ENCODE measurements at regions not wholly inside any gene's neighbourhood (a gene's known extent, or its start where the extent isn't known, plus 50 kb on each side); places are given as distances from the start of the nearest gene placed in this dataset.

DNA sequence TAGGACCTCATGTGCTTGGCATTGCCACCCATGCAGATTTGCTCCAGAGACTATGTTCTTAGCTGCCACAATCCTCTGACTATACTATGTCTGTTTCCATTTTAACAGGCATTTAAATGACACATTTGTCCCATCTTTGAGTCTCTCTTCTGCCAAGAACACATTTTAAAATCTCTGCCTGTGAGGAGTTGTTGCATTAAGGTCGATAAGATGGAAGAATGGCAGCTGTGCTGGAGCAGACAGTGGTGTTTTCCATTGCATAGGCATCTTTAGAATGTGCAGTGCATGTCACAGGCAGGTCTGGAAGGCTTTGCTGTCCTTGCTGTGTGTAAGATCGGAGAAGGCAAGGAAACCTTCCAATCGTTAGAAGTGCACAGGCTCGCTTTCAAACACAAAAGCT lies 70.9 kb upstream of the CELF2 start:
- H3K27ac ChIP-seq (ENCODE audit: low read depth in 1 of 2, low read length in 2 of 2), result no peak overlapping the region
- peaks cover 0 to 4% (median 0%) of the 10 kb centered on the region in 4 donors for H3K27me3 ChIP-seq (ENCODE audit: control insufficient read depth in 4 of 4, insufficient read depth in 4 of 4, low read length in 3 of 4)
- no peak overlapping the region for H3K9ac ChIP-seq (ENCODE audit: low read depth in 1 of 2, low read length in 2 of 2)
- no peaks in the 10 kb centered on the region for H3K4me1 ChIP-seq (ENCODE audit: control insufficient read depth in 4 of 4, insufficient read depth in 4 of 4, low read length in 3 of 4)
- TF ChIP-seq RAD21 (IDR thresholded peaks at IDR 0.05) (no peak), FOXA1 (IDR thresholded peaks at IDR 0.05) (no peak), HNF4A (conservative IDR thresholded peaks at IDR 0.05) (no peak), FOXA2 (IDR thresholded peaks at IDR 0.05) (no peak), GABPA (IDR thresholded peaks at IDR 0.05 in 1 of 2, conservative IDR thresholded peaks at IDR 0.05 in 1 of 2) (no peak), SP1 (IDR thresholded peaks at IDR 0.05) (no peak), RXRA (IDR thresholded peaks at IDR 0.05) (no peak), JUND (IDR thresholded peaks at IDR 0.05) (no peak), HNF4G (IDR thresholded peaks at IDR 0.05) (no peak), TAF1 (conservative IDR thresholded peaks at IDR 0.05) (no peak)
- TF ChIP-seq, protein P1, sequence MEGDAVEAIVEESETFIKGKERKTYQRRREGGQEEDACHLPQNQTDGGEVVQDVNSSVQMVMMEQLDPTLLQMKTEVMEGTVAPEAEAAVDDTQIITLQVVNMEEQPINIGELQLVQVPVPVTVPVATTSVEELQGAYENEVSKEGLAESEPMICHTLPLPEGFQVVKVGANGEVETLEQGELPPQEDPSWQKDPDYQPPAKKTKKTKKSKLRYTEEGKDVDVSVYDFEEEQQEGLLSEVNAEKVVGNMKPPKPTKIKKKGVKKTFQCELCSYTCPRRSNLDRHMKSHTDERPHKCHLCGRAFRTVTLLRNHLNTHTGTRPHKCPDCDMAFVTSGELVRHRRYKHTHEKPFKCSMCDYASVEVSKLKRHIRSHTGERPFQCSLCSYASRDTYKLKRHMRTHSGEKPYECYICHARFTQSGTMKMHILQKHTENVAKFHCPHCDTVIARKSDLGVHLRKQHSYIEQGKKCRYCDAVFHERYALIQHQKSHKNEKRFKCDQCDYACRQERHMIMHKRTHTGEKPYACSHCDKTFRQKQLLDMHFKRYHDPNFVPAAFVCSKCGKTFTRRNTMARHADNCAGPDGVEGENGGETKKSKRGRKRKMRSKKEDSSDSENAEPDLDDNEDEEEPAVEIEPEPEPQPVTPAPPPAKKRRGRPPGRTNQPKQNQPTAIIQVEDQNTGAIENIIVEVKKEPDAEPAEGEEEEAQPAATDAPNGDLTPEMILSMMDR (IDR thresholded peaks at IDR 0.05; ENCODE audit: low read depth, low read length, missing input control), result no peak
- TF ChIP-seq, protein P2, sequence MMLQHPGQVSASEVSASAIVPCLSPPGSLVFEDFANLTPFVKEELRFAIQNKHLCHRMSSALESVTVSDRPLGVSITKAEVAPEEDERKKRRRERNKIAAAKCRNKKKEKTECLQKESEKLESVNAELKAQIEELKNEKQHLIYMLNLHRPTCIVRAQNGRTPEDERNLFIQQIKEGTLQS (IDR thresholded peaks at IDR 0.05), result no peak
- TF ChIP-seq, protein P3, sequence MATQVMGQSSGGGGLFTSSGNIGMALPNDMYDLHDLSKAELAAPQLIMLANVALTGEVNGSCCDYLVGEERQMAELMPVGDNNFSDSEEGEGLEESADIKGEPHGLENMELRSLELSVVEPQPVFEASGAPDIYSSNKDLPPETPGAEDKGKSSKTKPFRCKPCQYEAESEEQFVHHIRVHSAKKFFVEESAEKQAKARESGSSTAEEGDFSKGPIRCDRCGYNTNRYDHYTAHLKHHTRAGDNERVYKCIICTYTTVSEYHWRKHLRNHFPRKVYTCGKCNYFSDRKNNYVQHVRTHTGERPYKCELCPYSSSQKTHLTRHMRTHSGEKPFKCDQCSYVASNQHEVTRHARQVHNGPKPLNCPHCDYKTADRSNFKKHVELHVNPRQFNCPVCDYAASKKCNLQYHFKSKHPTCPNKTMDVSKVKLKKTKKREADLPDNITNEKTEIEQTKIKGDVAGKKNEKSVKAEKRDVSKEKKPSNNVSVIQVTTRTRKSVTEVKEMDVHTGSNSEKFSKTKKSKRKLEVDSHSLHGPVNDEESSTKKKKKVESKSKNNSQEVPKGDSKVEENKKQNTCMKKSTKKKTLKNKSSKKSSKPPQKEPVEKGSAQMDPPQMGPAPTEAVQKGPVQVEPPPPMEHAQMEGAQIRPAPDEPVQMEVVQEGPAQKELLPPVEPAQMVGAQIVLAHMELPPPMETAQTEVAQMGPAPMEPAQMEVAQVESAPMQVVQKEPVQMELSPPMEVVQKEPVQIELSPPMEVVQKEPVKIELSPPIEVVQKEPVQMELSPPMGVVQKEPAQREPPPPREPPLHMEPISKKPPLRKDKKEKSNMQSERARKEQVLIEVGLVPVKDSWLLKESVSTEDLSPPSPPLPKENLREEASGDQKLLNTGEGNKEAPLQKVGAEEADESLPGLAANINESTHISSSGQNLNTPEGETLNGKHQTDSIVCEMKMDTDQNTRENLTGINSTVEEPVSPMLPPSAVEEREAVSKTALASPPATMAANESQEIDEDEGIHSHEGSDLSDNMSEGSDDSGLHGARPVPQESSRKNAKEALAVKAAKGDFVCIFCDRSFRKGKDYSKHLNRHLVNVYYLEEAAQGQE (IDR thresholded peaks at IDR 0.05), result no peak
- WGBS, result 71% methylated on average over 4 of the region's 4 CpGs
- no peaks in the 10 kb centered on the region for H3K36me3 ChIP-seq (ENCODE audit: control insufficient read depth in 4 of 4, insufficient read depth in 3 of 4, low read depth in 1 of 4, low read length in 3 of 4)
- no peak overlapping the region for H3K4me3 ChIP-seq (ENCODE audit: low read depth in 1 of 3, low read length in 3 of 3)
- H3K9me3 ChIP-seq (ENCODE audit: control insufficient read depth in 4 of 4, low read length in 3 of 4), result peaks cover 0 to 5% (median 2%) of the 10 kb centered on the region in 4 donors
- DNase-seq (ENCODE audit: low spot score), result no peak

DNA sequence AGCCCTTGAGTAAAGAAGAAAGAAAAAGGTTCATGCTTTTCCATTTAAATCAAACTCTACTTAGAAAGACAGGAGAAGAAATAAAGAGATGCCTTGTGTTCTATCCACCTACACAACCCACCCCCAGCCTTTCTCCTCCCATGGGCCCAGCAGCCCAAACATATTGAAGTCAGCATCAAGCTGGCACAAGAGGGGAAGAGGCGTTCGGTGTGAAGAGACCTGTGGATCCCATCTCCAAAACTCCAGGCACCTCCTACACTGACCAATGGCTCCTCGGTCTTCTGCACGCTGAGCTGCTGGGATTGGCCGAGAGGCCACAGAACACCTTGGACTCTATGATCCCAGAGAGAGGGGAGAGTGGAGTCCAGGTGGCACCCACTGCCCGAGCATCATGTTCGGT lies 66.0 kb upstream of the CELF2 start:
- WGBS, result 94% methylated on average over 7 of the region's 7 CpGs
- H3K27me3 ChIP-seq (ENCODE audit: control insufficient read depth in 4 of 4, insufficient read depth in 4 of 4, low read length in 3 of 4), result no peaks in the 10 kb centered on the region
- H3K4me3 ChIP-seq (ENCODE audit: low read depth in 1 of 3, low read length in 3 of 3), result no peak overlapping the region
- no peak for DNase-seq (ENCODE audit: low spot score)
- no peaks in the 10 kb centered on the region for H3K36me3 ChIP-seq (ENCODE audit: control insufficient read depth in 4 of 4, insufficient read depth in 3 of 4, low read depth in 1 of 4, low read length in 3 of 4)
- H3K9ac ChIP-seq (ENCODE audit: low read depth in 1 of 2, low read length in 2 of 2), result no peak overlapping the region
- no peak for TF ChIP-seq SP1 (IDR thresholded peaks at IDR 0.05)
- no peak for TF ChIP-seq EGR1 (IDR thresholded peaks at IDR 0.05; ENCODE audit: low read depth in 2 of 2)
- no peak for TF ChIP-seq JUND (IDR thresholded peaks at IDR 0.05)
- TF ChIP-seq, protein P4, sequence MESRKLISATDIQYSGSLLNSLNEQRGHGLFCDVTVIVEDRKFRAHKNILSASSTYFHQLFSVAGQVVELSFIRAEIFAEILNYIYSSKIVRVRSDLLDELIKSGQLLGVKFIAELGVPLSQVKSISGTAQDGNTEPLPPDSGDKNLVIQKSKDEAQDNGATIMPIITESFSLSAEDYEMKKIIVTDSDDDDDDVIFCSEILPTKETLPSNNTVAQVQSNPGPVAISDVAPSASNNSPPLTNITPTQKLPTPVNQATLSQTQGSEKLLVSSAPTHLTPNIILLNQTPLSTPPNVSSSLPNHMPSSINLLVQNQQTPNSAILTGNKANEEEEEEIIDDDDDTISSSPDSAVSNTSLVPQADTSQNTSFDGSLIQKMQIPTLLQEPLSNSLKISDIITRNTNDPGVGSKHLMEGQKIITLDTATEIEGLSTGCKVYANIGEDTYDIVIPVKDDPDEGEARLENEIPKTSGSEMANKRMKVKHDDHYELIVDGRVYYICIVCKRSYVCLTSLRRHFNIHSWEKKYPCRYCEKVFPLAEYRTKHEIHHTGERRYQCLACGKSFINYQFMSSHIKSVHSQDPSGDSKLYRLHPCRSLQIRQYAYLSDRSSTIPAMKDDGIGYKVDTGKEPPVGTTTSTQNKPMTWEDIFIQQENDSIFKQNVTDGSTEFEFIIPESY (IDR thresholded peaks at IDR 0.05), result no peak
- TF ChIP-seq, protein P3 (IDR thresholded peaks at IDR 0.05), result no peak
- TF ChIP-seq FOXA1 (IDR thresholded peaks at IDR 0.05), result no peak
- TF ChIP-seq RAD21 (IDR thresholded peaks at IDR 0.05), result no peak
- no peak for TF ChIP-seq RXRA (IDR thresholded peaks at IDR 0.05)
- TF ChIP-seq, protein P5, sequence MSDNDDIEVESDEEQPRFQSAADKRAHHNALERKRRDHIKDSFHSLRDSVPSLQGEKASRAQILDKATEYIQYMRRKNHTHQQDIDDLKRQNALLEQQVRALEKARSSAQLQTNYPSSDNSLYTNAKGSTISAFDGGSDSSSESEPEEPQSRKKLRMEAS (IDR thresholded peaks at IDR 0.05), result no peak
- no peak for TF ChIP-seq NR2F2 (IDR thresholded peaks at IDR 0.05)
- TF ChIP-seq YY1 (IDR thresholded peaks at IDR 0.05), result no peak
- TF ChIP-seq GABPA (IDR thresholded peaks at IDR 0.05 in 1 of 2, conservative IDR thresholded peaks at IDR 0.05 in 1 of 2), result no peak
- no peak for TF ChIP-seq HNF4G (IDR thresholded peaks at IDR 0.05)
- no peak for TF ChIP-seq FOXA2 (IDR thresholded peaks at IDR 0.05)
- no peak for TF ChIP-seq HNF4A (conservative IDR thresholded peaks at IDR 0.05)
- no peak overlapping the region for H3K27ac ChIP-seq (ENCODE audit: low read depth in 1 of 2, low read length in 2 of 2)
- H3K4me1 ChIP-seq (ENCODE audit: control insufficient read depth in 4 of 4, insufficient read depth in 4 of 4, low read length in 3 of 4), result no peaks in the 10 kb centered on the region
- peaks cover 0 to 3% (median 0%) of the 10 kb centered on the region in 4 donors for H3K9me3 ChIP-seq (ENCODE audit: control insufficient read depth in 4 of 4, low read length in 3 of 4)
